ENCODE measurements at regions not wholly inside any gene's neighbourhood (a gene's known extent, or its start where the extent isn't known, plus 50 kb on each side); places are given as distances from the start of the nearest gene placed in this dataset.

DNA sequence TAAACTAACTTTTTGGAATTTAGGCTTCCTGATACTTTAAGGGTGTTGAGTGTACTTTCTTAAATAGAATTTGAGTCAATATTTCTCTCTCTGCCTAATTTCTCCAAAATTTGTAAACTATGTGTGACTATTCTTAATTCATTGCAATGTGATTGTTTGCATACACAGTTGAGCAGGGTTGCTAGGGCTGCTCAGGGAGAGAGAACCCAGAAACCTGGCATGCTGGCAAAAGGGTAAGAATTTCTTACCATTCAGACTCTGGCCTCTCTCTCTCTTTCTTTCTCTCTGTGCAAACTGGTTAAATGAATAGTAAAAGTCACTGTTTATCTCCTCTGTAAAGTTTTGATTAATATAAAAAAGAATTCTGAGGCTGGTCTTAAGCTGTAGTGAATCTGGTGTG, 51.0 kb upstream of the NAMPT start:
- no peak for DNase-seq
